ENCODE measurements at regions not wholly inside any gene's neighbourhood (a gene's known extent, or its start where the extent isn't known, plus 50 kb on each side); places are given as distances from the start of the nearest gene placed in this dataset.

GRCh38 chr21:31557421-31558188, 101.9 kb upstream of the SOD1 start (continued):
- no peak for TF ChIP-seq CTBP2 (IDR thresholded peaks at IDR 0.05; ENCODE audit: borderline replicate concordance, insufficient read depth, insufficient read length, low read length)
- TF ChIP-seq PHF8 (conservative IDR thresholded peaks at IDR 0.05; ENCODE audit: low read depth, low read length) = 0 out of 2 replicates have a peak, but pooled peaks have one; percentile 19
- no peak for TF ChIP-seq TAF7 (optimal IDR thresholded peaks at IDR 0.05; ENCODE audit: borderline replicate concordance, low read depth, low read length)
- no peak for TF ChIP-seq BRCA1 (IDR thresholded peaks at IDR 0.05; ENCODE audit: low read depth, low read length)
- TF ChIP-seq KDM5A (IDR thresholded peaks at IDR 0.05; ENCODE audit: low read length) = no peak
- no peak for TF ChIP-seq YY1 (IDR thresholded peaks at IDR 0.05; ENCODE audit: low read depth, low read length)
- TF ChIP-seq NANOG (IDR thresholded peaks at IDR 0.05; ENCODE audit: insufficient read depth, low read depth, low read length, poor library complexity, severe bottlenecking) = no peak
- no peak for TF ChIP-seq SIX5 (IDR thresholded peaks at IDR 0.05; ENCODE audit: low read depth, low read length)
- TF ChIP-seq TBP (IDR thresholded peaks at IDR 0.05; ENCODE audit: low read depth, low read length) = 0 out of 2 replicates have a peak, but pooled peaks have one; percentile 52
- no peak for TF ChIP-seq CTCF (IDR thresholded peaks at IDR 0.05; ENCODE audit: control extremely low read depth in 1 of 3, insufficient read depth in 1 of 3, low read depth in 1 of 3, low read length in 3 of 3)
- no peak for TF ChIP-seq SAP30 (IDR thresholded peaks at IDR 0.05; ENCODE audit: insufficient read depth, insufficient replicate concordance, low read length)
- no peak for TF ChIP-seq CHD2 (IDR thresholded peaks at IDR 0.05; ENCODE audit: low read length)
- no peak for TF ChIP-seq MAFK (IDR thresholded peaks at IDR 0.05; ENCODE audit: low read depth, low read length)
- no peak for TF ChIP-seq JUN (IDR thresholded peaks at IDR 0.05; ENCODE audit: low read depth, low read length)
- no peak for TF ChIP-seq GTF2F1 (IDR thresholded peaks at IDR 0.05; ENCODE audit: borderline replicate concordance, low read depth, low read length)
- TF ChIP-seq RFX5 (IDR thresholded peaks at IDR 0.05; ENCODE audit: borderline replicate concordance, low read depth, low read length) = no peak
